Stimulated activated CD8-positive, alpha-beta memory T cell treated with anti-CD3 and anti-CD28 coated beads, Interleukin-4, amount 100 ng/mL, for 1 hour (primary cell): ENCODE measurements at regions not wholly inside any gene's neighbourhood (a gene's known extent, or its start where the extent isn't known, plus 50 kb on each side); places are given as distances from the start of the nearest gene placed in this dataset.

Source experiments
- DNase-seq, 2 donors: peaks; one replicate each; pipeline ENCODE4 v3.0.0-alpha.2; 2020; ENCODE audit warnings: low read depth in 2 of 2, low spot score in 1 of 2

DNA sequence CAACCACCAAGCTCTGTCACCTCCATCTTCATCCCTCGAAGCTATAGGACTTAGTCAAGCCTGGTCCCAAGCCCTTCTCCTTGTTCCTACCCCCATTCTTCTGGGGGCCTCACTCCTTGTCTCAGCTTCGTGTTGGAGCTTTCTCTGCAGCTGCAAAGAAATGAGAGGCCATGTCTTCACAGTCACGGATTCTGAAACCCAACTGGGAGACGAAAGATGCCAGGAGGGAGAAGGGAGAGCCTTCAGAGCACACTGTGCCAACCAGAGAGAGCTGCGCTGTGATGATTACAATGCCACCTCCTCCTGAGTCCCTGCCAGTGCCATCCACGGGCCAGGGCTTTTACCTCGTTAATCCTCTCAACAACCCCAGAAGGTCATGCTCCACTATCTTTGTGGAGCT is 469.3 kb downstream of the TBC1D22A start:
- no peak for DNase-seq

DNA sequence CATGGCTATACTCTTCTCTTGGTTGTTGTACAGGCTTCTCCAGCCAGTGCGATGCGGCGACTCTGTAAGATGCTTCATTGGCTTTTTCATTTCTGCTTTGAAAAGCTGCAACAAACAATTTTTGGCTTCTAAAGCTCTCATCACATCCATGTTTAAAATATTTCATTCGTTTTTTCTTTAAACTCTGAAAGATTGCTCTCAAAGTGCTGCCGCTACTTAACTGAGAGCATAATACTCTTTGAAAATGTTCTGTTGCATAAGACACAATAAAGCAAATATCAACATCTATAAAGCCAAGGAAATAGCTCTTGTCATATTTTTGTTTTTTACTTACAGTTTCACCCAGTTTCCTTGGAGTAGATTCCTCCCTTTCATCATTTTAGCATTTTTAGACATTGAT is 468.3 kb downstream of the TBC1D22A start:
- DNase-seq: no peak

DNA sequence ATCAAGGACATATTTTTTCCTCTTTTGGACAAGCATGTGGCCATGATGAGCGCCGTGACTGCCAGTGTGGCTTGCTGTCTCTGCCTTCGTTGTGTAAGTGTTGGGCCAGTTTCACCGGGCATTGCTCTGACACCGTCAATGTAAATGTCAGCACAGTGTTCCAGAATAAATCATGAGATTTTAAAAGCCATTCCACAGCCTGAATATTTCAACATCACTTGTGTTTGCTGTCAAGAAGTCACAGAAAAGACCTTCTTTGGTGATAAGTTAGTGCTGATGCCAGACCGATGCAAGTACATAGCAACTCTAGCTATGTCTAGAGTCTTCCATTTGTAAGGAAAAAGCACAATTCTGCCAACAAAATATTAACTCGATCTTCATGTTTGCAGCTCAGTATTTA is 467.8 kb downstream of the TBC1D22A start:
- DNase-seq: no peak

DNA sequence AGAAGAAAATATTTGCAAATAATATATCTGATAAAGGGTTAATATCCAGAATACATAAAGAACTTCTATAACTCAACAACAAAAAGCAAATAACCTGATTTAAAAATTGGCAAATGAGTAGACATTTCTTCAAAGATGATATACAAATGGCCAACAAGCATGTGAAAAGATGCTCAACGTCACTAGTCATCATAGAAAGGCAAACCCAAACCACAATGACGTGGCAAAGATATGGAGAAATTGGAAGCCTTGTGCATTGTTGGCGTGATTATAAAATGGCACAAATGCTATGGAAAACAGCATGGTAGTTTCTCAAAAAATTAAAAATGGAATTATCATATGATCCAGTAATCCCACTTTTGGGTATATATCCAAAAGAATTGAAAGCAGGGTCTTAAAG is 466.3 kb downstream of the TBC1D22A start:
- no peak for DNase-seq

DNA sequence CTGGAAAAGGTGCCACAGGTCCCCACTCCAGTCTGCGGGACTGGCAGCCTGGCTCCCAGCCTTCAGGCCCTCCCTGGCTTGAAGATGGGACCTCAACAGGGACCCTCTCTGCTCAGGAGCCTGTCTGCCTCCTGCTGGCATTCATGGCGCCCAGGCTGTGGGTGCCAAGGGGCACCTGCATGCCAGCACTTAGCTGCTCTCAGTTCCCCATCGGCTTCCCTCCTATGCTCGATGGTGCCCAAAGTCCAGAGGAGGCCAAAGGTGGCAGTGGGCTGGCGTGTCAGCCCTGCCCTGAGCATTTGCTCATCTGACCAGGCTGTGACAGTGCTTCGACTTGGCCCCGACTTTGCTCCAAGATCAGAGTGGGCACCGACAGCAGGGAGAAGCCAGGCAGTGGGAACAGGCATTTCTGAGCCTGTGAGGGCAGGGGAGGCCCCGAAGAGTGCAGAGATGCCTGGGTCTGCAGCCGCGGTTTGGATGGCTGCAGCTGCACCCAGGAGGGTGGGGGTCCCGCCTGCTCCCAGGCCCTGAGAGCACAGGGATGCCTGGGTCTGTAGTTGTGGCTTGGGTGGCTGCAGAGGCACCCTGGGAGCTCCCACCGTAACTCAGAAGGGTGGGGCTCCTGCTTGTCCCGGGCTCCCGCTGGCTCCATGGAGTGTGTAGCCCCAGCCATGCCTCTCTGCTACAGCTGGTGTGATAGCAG is 463.6 kb downstream of the TBC1D22A start:
- DNase-seq: no peak

DNA sequence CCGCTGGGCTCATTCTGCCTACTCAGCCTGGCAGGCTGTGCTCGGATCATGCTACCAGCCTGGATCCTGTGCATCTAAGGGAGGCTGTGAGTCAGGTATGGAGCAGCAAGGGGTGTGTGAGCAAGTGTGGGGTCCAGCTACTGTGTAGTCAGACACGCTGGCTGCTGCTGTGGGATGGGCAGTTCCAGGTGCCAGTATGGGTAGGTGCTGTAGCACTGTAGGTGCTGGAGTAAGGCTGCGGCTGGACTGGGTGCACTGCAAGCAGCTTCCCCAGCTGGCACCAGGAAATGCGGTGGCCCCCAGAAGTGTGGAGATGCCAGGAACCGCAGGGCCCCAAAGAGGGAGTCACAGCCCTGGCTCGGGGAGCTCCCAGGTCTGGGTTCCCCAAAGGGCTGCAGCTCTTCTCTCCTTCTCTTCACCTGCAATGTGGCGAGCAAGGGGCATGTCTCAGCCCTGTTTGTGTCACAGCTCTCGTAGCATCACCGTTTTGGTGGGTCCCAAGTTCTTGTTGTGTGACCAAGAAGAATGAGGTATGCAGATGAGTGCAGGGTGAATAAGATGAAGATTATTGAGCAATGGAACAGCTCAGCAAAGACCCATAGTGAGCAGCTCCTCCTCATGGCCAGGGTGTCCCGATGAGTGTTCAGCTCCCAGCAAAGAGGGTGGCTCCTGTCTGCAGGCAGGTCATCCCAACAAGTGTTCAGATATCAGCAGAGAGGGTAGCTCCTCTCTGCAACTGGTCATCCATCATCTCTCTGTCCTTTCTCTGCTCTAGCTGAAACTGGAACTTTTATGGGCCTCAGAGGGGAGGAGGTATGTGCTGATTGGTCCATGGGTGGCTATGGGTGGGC is 462.9 kb downstream of the TBC1D22A start:
- DNase-seq: no peak
